ENCODE measurements at regions not wholly inside any gene's neighbourhood (a gene's known extent, or its start where the extent isn't known, plus 50 kb on each side); places are given as distances from the start of the nearest gene placed in this dataset.
"Not testable (repeated sequence)": the region's sequence is repeated elsewhere in the genome, so short reads cannot be mapped to it uniquely, and the experiment has no call there.

GRCh38 chr9:26502311-26502710 is 390.3 kb downstream of the CAAP1 start:
- H3K36me3 ChIP-seq (ENCODE audit: control insufficient read depth in 1 of 2, insufficient read depth in 2 of 2, low read length in 1 of 2) = no peaks in the 10 kb centered on the region
- 40 to 57% methylated on average over 3 of the region's 3 CpGs for WGBS, 2 donors
- no peak overlapping the region for H3K4me3 ChIP-seq (ENCODE audit: low read length in 2 of 2)
- H3K4me1 ChIP-seq (ENCODE audit: control insufficient read depth in 1 of 2, insufficient read depth in 2 of 2, low read length in 2 of 2) = no peaks in the 10 kb centered on the region
- H3K27me3 ChIP-seq (ENCODE audit: control insufficient read depth in 1 of 2, insufficient read depth in 2 of 2, low read length in 1 of 2) = no peaks in the 10 kb centered on the region
- intact Hi-C loops (cut with DNase I) = loop anchor here (5.0 to 10.0 kb wide), 2 partner anchors 52 to 105 kb away; no protein-coding TSS in a partner anchor
- no peaks in the 10 kb centered on the region for H3K9me3 ChIP-seq (ENCODE audit: control insufficient read depth, low read length)
- ATAC-seq (ENCODE audit: low FRiP score) = no peak
- DNase-seq = no peak
- H3K27ac ChIP-seq (ENCODE audit: low read depth in 1 of 2, low read length in 2 of 2) = no peak overlapping the region

GRCh38 chr9:26500471-26500870 is 392.1 kb downstream of the CAAP1 start:
- no peak overlapping the region for H3K27ac ChIP-seq (ENCODE audit: low read depth in 1 of 2, low read length in 2 of 2)
- DNase-seq (no peak), ATAC-seq (ENCODE audit: low FRiP score) (no peak)
- no peaks in the 10 kb centered on the region for H3K36me3 ChIP-seq (ENCODE audit: control insufficient read depth in 1 of 2, insufficient read depth in 2 of 2, low read length in 1 of 2)
- no peak overlapping the region for H3K4me3 ChIP-seq (ENCODE audit: low read length in 2 of 2)
- WGBS, 2 donors = 39 to 49% methylated on average over 3 of the region's 3 CpGs
- no peaks in the 10 kb centered on the region for H3K27me3 ChIP-seq (ENCODE audit: control insufficient read depth in 1 of 2, insufficient read depth in 2 of 2, low read length in 1 of 2)
- H3K9me3 ChIP-seq (ENCODE audit: control insufficient read depth, low read length) = no peaks in the 10 kb centered on the region
- H3K4me1 ChIP-seq (ENCODE audit: control insufficient read depth in 1 of 2, insufficient read depth in 2 of 2, low read length in 2 of 2) = no peaks in the 10 kb centered on the region
- intact Hi-C loops (cut with DNase I) = loop anchor here (2.0 to 10.0 kb wide), 3 partner anchors 54 to 114 kb away; no protein-coding TSS in a partner anchor

GRCh38 chr9:26492608-26493521 is 399.7 kb downstream of the CAAP1 start:
- H3K4me1 ChIP-seq (ENCODE audit: control insufficient read depth in 1 of 2, insufficient read depth in 2 of 2, low read length in 2 of 2); H3K4me3 ChIP-seq (ENCODE audit: low read length in 2 of 2); H3K9me3 ChIP-seq (ENCODE audit: control insufficient read depth, low read length); H3K27me3 ChIP-seq (ENCODE audit: control insufficient read depth in 1 of 2, insufficient read depth in 2 of 2, low read length in 1 of 2); H3K27ac ChIP-seq (ENCODE audit: low read depth in 1 of 2, low read length in 2 of 2); H3K36me3 ChIP-seq (ENCODE audit: control insufficient read depth in 1 of 2, insufficient read depth in 2 of 2, low read length in 1 of 2); ATAC-seq (ENCODE audit: low FRiP score); intact Hi-C loops (cut with DNase I): not testable (repeated sequence)
- WGBS, 2 donors = 93 to 94% methylated on average over 39 to 59 of the region's 59 CpGs
- DNase-seq = peak in 1 of 2 donors; percentile 58

GRCh38 chr9:26491922-26492607 is 400.5 kb downstream of the CAAP1 start:
- H3K27me3 ChIP-seq (ENCODE audit: control insufficient read depth in 1 of 2, insufficient read depth in 2 of 2, low read length in 1 of 2); H3K4me3 ChIP-seq (ENCODE audit: low read length in 2 of 2); ATAC-seq (ENCODE audit: low FRiP score); H3K4me1 ChIP-seq (ENCODE audit: control insufficient read depth in 1 of 2, insufficient read depth in 2 of 2, low read length in 2 of 2); H3K27ac ChIP-seq (ENCODE audit: low read depth in 1 of 2, low read length in 2 of 2); H3K36me3 ChIP-seq (ENCODE audit: control insufficient read depth in 1 of 2, insufficient read depth in 2 of 2, low read length in 1 of 2); intact Hi-C loops (cut with DNase I); H3K9me3 ChIP-seq (ENCODE audit: control insufficient read depth, low read length): not testable (repeated sequence)
- 93 to 95% methylated on average over 35 of the region's 35 CpGs for WGBS, 2 donors
- DNase-seq = peak in 1 of 2 donors; percentile 72

- no peak for DNase-seq
- intact Hi-C loops (cut with DNase I) = no loop called here
- Histone ChIP-seq H3K36me3 (ENCODE audit: control insufficient read depth in 1 of 2, insufficient read depth in 2 of 2, low read length in 1 of 2) (no peaks in the 10 kb centered on the region), H3K4me1 (ENCODE audit: control insufficient read depth in 1 of 2, insufficient read depth in 2 of 2, low read length in 2 of 2) (no peaks in the 10 kb centered on the region), H3K4me3 (ENCODE audit: low read length in 2 of 2) (no peak overlapping the region), H3K27ac (ENCODE audit: low read depth in 1 of 2, low read length in 2 of 2) (no peak overlapping the region), H3K9me3 (ENCODE audit: control insufficient read depth, low read length) (no peaks in the 10 kb centered on the region), H3K27me3 (ENCODE audit: control insufficient read depth in 1 of 2, insufficient read depth in 2 of 2, low read length in 1 of 2) (no peaks in the 10 kb centered on the region)
- 94 to 95% methylated on average over 15 of the region's 15 CpGs for WGBS, 2 donors
- ATAC-seq (ENCODE audit: low FRiP score) = no peak
Measured at GRCh38 chr9:26483991-26484390, 408.6 kb downstream of the CAAP1 start.

GRCh38 chr9:26477963-26478362 is 414.6 kb downstream of the CAAP1 start:
- intact Hi-C loops (cut with DNase I) = no loop called here
- no peaks in the 10 kb centered on the region for H3K36me3 ChIP-seq (ENCODE audit: control insufficient read depth in 1 of 2, insufficient read depth in 2 of 2, low read length in 1 of 2)
- H3K4me3 ChIP-seq (ENCODE audit: low read length in 2 of 2) = no peak overlapping the region
- no peak overlapping the region for H3K27ac ChIP-seq (ENCODE audit: low read depth in 1 of 2, low read length in 2 of 2)
- H3K27me3 ChIP-seq (ENCODE audit: control insufficient read depth in 1 of 2, insufficient read depth in 2 of 2, low read length in 1 of 2) = no peaks in the 10 kb centered on the region
- no peaks in the 10 kb centered on the region for H3K9me3 ChIP-seq (ENCODE audit: control insufficient read depth, low read length)
- no peak for ATAC-seq (ENCODE audit: low FRiP score)
- no peak for DNase-seq
- no peaks in the 10 kb centered on the region for H3K4me1 ChIP-seq (ENCODE audit: control insufficient read depth in 1 of 2, insufficient read depth in 2 of 2, low read length in 2 of 2)

- H3K4me3 ChIP-seq (ENCODE audit: low read length in 2 of 2) = no peak overlapping the region
- H3K27ac ChIP-seq (ENCODE audit: low read depth in 1 of 2, low read length in 2 of 2) = no peak overlapping the region
- no peak for ATAC-seq (ENCODE audit: low FRiP score)
- DNase-seq = no peak
- no peaks in the 10 kb centered on the region for H3K4me1 ChIP-seq (ENCODE audit: control insufficient read depth in 1 of 2, insufficient read depth in 2 of 2, low read length in 2 of 2)
- H3K27me3 ChIP-seq (ENCODE audit: control insufficient read depth in 1 of 2, insufficient read depth in 2 of 2, low read length in 1 of 2) = no peaks in the 10 kb centered on the region
- 77 to 80% methylated on average over 2 of the region's 2 CpGs for WGBS, 2 donors
- H3K36me3 ChIP-seq (ENCODE audit: control insufficient read depth in 1 of 2, insufficient read depth in 2 of 2, low read length in 1 of 2) = no peaks in the 10 kb centered on the region
- peaks cover 2% of the 10 kb centered on the region for H3K9me3 ChIP-seq (ENCODE audit: control insufficient read depth, low read length)
- intact Hi-C loops (cut with DNase I) = no loop called here
Measured at GRCh38 chr9:26471261-26471660, 421.3 kb downstream of the CAAP1 start.

GRCh38 chr9:26470284-26470683 is 422.3 kb downstream of the CAAP1 start:
- Histone ChIP-seq H3K4me1 (ENCODE audit: control insufficient read depth in 1 of 2, insufficient read depth in 2 of 2, low read length in 2 of 2) (no peaks in the 10 kb centered on the region), H3K4me3 (ENCODE audit: low read length in 2 of 2) (no peak overlapping the region), H3K27me3 (ENCODE audit: control insufficient read depth in 1 of 2, insufficient read depth in 2 of 2, low read length in 1 of 2) (no peaks in the 10 kb centered on the region), H3K9me3 (ENCODE audit: control insufficient read depth, low read length) (peaks cover 3% of the 10 kb centered on the region), H3K27ac (ENCODE audit: low read depth in 1 of 2, low read length in 2 of 2) (no peak overlapping the region), H3K36me3 (ENCODE audit: control insufficient read depth in 1 of 2, insufficient read depth in 2 of 2, low read length in 1 of 2) (no peaks in the 10 kb centered on the region)
- WGBS, 2 donors = 62 to 67% methylated on average over 2 of the region's 2 CpGs
- ATAC-seq (ENCODE audit: low FRiP score) (no peak), DNase-seq (no peak)
- intact Hi-C loops (cut with DNase I) = no loop called here

- no peaks in the 10 kb centered on the region for H3K27me3 ChIP-seq (ENCODE audit: control insufficient read depth in 1 of 2, insufficient read depth in 2 of 2, low read length in 1 of 2)
- no peak overlapping the region for H3K4me3 ChIP-seq (ENCODE audit: low read length in 2 of 2)
- ATAC-seq (ENCODE audit: low FRiP score) = no peak
- no peaks in the 10 kb centered on the region for H3K36me3 ChIP-seq (ENCODE audit: control insufficient read depth in 1 of 2, insufficient read depth in 2 of 2, low read length in 1 of 2)
- H3K27ac ChIP-seq (ENCODE audit: low read depth in 1 of 2, low read length in 2 of 2) = no peak overlapping the region
- 92 to 97% methylated on average over 1 of the region's 1 CpG for WGBS, 2 donors
- DNase-seq = no peak
- no peaks in the 10 kb centered on the region for H3K4me1 ChIP-seq (ENCODE audit: control insufficient read depth in 1 of 2, insufficient read depth in 2 of 2, low read length in 2 of 2)
- H3K9me3 ChIP-seq (ENCODE audit: control insufficient read depth, low read length) = peaks cover 2% of the 10 kb centered on the region
- intact Hi-C loops (cut with DNase I) = no loop called here
Measured at GRCh38 chr9:26463837-26464236, 428.8 kb downstream of the CAAP1 start.

Data from aorta (tissue), 5 donors.